ENCODE measurements at regions not wholly inside any gene's neighbourhood (a gene's known extent, or its start where the extent isn't known, plus 50 kb on each side); places are given as distances from the start of the nearest gene placed in this dataset.
"Not testable (repeated sequence)": the region's sequence is repeated elsewhere in the genome, so short reads cannot be mapped to it uniquely, and the experiment has no call there.

- DNase-seq (ENCODE audit: low read depth, low spot score); in situ Hi-C loops (cut with HindIII; ENCODE audit: low pct_unique_long_range_greater_than_20kb, low sequenced_read_pairs): not testable (repeated sequence)
Observed at GRCh38 chrX:3876393-3876792, 162.9 kb upstream of the PRKX start.

GRCh38 chrX:3875638-3876037 lies 162.2 kb upstream of the PRKX start:
- DNase-seq (ENCODE audit: low read depth, low spot score); in situ Hi-C loops (cut with HindIII; ENCODE audit: low pct_unique_long_range_greater_than_20kb, low sequenced_read_pairs): not testable (repeated sequence)

GRCh38 chrX:3872226-3872879 lies 158.9 kb upstream of the PRKX start:
- DNase-seq (ENCODE audit: low read depth, low spot score); in situ Hi-C loops (cut with HindIII; ENCODE audit: low pct_unique_long_range_greater_than_20kb, low sequenced_read_pairs): not testable (repeated sequence)

GRCh38 chrX:3867067-3867831 lies 153.8 kb upstream of the PRKX start:
- DNase-seq (ENCODE audit: low read depth, low spot score); in situ Hi-C loops (cut with HindIII; ENCODE audit: low pct_unique_long_range_greater_than_20kb, low sequenced_read_pairs): not testable (repeated sequence)

DNA sequence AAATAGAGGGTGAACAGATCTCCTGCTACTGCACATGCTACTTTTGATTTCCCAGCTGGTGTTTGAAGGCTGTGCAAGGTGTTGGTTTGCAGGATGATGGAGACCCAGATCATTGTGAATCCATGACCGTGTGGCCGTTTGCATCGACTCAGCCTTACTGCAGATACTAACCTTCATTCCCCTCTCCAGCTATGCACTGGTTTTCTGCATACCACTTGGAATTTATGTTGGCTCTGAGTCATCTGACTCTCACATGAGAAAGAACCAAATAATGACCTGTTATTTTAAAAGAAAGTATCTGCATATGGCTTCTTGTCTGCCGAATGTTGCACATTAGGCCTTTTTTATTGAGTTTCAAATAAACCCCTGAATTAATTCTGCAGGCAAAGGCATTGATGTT lies 144.9 kb upstream of the PRKX start:
- in situ Hi-C loops (cut with HindIII; ENCODE audit: low pct_unique_long_range_greater_than_20kb, low sequenced_read_pairs); DNase-seq (ENCODE audit: low read depth, low spot score): not testable (repeated sequence)

- in situ Hi-C loops (cut with HindIII; ENCODE audit: low pct_unique_long_range_greater_than_20kb, low sequenced_read_pairs); DNase-seq (ENCODE audit: low read depth, low spot score): not testable (repeated sequence)
Observed at GRCh38 chrX:3843522-3844145, 130.2 kb upstream of the PRKX start.

GRCh38 chrX:3842822-3843521 lies 129.5 kb upstream of the PRKX start:
- DNase-seq (ENCODE audit: low read depth, low spot score); in situ Hi-C loops (cut with HindIII; ENCODE audit: low pct_unique_long_range_greater_than_20kb, low sequenced_read_pairs): not testable (repeated sequence)

DNA sequence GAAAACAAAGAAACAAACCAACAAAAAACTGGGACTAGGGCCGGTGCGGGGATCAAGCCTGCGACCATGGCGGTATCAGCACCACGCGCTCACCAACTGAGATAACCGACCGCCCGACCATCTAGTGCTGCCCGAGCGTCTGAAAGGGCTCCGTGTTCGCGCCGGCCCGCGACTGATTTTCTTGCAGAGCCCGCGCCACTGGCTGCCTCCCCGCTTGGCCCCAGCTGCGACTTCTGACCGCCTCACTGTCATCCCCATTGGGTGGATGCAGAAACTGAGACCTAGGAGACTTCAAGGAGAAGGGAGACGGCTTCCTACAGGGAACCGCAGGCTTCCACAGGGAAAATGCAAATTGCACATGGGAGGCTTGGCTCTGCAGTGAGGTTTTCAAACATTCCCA lies 125.3 kb upstream of the PRKX start:
- DNase-seq (ENCODE audit: low read depth, low spot score); in situ Hi-C loops (cut with HindIII; ENCODE audit: low pct_unique_long_range_greater_than_20kb, low sequenced_read_pairs): not testable (repeated sequence)

GRCh38 chrX:3837958-3838643 lies 124.7 kb upstream of the PRKX start:
- in situ Hi-C loops (cut with HindIII; ENCODE audit: low pct_unique_long_range_greater_than_20kb, low sequenced_read_pairs); DNase-seq (ENCODE audit: low read depth, low spot score): not testable (repeated sequence)

- DNase-seq (ENCODE audit: low read depth, low spot score); in situ Hi-C loops (cut with HindIII; ENCODE audit: low pct_unique_long_range_greater_than_20kb, low sequenced_read_pairs): not testable (repeated sequence)
Observed at GRCh38 chrX:3837211-3837610, 123.8 kb upstream of the PRKX start.

DNA sequence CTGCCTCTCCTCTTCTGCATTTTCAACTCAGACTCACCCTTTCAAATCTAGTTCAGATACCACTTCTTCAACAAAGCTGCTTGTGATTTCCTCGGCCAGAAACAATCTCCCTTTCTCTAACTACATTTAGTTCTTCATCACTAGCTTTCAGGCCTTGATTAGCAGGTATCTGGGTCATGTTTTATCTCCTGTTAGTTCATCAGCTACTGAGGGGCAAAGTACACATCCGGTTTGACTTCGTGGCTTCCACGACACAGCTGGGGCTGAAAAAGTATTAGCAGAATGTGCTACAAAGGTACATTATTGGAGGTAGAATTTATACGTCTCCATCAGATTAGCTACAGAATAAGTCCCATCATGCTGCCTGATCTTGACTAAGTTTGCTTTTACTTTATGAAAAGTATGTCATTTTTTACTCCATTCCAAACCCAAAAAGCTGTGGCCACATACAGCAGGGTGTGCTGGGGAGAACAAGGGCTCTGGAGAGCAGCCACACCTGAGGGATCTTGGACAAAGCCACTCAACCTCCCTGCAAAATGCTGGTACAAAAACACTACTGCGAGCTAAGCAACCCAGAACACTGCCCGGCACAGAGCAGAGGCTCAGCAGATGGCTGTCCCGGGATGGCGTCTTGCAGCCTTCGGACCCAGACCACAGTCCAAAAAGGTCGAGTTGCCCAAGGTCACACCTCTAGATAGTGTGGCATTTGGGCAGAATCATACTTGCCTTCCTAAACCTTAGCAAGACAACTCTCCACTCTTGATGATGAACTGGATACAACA lies 120.5 kb upstream of the PRKX start:
- DNase-seq (ENCODE audit: low read depth, low spot score); in situ Hi-C loops (cut with HindIII; ENCODE audit: low pct_unique_long_range_greater_than_20kb, low sequenced_read_pairs): not testable (repeated sequence)

DNA sequence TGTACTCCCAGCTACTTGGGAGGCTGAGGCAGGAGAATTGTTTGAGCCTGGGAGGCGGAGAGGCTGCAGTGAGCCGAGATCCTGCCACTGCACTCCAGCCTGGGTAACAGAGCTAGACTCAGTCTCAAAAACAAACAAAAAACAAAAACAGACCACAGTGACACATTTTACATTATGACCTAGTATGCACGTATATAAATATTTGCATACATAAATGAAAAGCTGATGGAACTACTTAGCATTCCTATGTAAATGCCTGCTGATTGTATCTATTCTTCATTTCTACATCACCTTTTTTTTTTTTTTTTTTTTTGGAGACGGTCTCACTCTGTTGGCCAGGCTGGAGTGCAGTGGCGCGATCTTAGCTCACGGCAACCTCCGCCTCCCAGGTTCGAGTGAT lies 116.6 kb upstream of the PRKX start:
- in situ Hi-C loops (cut with HindIII; ENCODE audit: low pct_unique_long_range_greater_than_20kb, low sequenced_read_pairs); DNase-seq (ENCODE audit: low read depth, low spot score): not testable (repeated sequence)

GRCh38 chrX:3829041-3829531 lies 115.6 kb upstream of the PRKX start:
- in situ Hi-C loops (cut with HindIII; ENCODE audit: low pct_unique_long_range_greater_than_20kb, low sequenced_read_pairs); DNase-seq (ENCODE audit: low read depth, low spot score): not testable (repeated sequence)

GRCh38 chrX:3828378-3829040 lies 115.1 kb upstream of the PRKX start:
- in situ Hi-C loops (cut with HindIII; ENCODE audit: low pct_unique_long_range_greater_than_20kb, low sequenced_read_pairs); DNase-seq (ENCODE audit: low read depth, low spot score): not testable (repeated sequence)

- DNase-seq (ENCODE audit: low read depth, low spot score); in situ Hi-C loops (cut with HindIII; ENCODE audit: low pct_unique_long_range_greater_than_20kb, low sequenced_read_pairs): not testable (repeated sequence)
Observed at GRCh38 chrX:3824008-3824407, 110.6 kb upstream of the PRKX start.

GRCh38 chrX:3820167-3820566 lies 106.7 kb upstream of the PRKX start:
- peak; percentile 27 for DNase-seq (ENCODE audit: low read depth, low spot score)
- in situ Hi-C loops (cut with HindIII; ENCODE audit: low pct_unique_long_range_greater_than_20kb, low sequenced_read_pairs): no loop called here

Data from SK-MEL-5 (cell line).